SK-N-DZ (cell line): ENCODE measurements at regions not wholly inside any gene's neighbourhood (a gene's known extent, or its start where the extent isn't known, plus 50 kb on each side); places are given as distances from the start of the nearest gene placed in this dataset.
A peak's percentile ranks its signal among the peaks of the same experiment; 100 is the strongest.

Source experiments
- DNase-seq: peaks from one replicate; pipeline ENCODE4 v3.0.0-alpha.2; 2015; ENCODE audit warnings: low spot score

- peak; percentile 4 for DNase-seq
Measured at GRCh38 chr6:49097664-49098063, 365.4 kb downstream of the MMUT start.

GRCh38 chr6:49097116-49097515 lies 365.9 kb downstream of the MMUT start:
- no peak for DNase-seq

GRCh38 chr6:49088631-49089030 lies 374.4 kb downstream of the MMUT start:
- DNase-seq: no peak

- DNase-seq: no peak
Measured at GRCh38 chr6:49087369-49087768, 375.7 kb downstream of the MMUT start.

GRCh38 chr6:49082611-49083010 lies 380.4 kb downstream of the MMUT start:
- DNase-seq: no peak

- no peak for DNase-seq
Measured at GRCh38 chr6:49072885-49073620, 390.0 kb downstream of the MMUT start.

GRCh38 chr6:49072146-49072545 lies 390.9 kb downstream of the MMUT start:
- DNase-seq: no peak

GRCh38 chr6:49070411-49070810 lies 392.6 kb downstream of the MMUT start:
- no peak for DNase-seq

- no peak for DNase-seq
Measured at GRCh38 chr6:49054311-49054710, 408.7 kb downstream of the MMUT start.

- no peak for DNase-seq
Measured at GRCh38 chr6:49052901-49053300, 410.2 kb downstream of the MMUT start.

GRCh38 chr6:49051281-49051680 lies 411.8 kb downstream of the MMUT start:
- no peak for DNase-seq

GRCh38 chr6:49050584-49050983 lies 412.5 kb downstream of the MMUT start:
- DNase-seq: no peak

- DNase-seq: no peak
Measured at GRCh38 chr6:49038294-49038822, 424.7 kb downstream of the MMUT start.

GRCh38 chr6:49030251-49031020 lies 432.6 kb downstream of the MMUT start:
- no peak for DNase-seq

- DNase-seq: no peak
Measured at GRCh38 chr6:49027644-49028043, 435.4 kb downstream of the MMUT start.

GRCh38 chr6:49025273-49026240 lies 437.5 kb downstream of the MMUT start:
- DNase-seq: no peak

GRCh38 chr6:49004801-49005200 lies 458.3 kb downstream of the MMUT start:
- DNase-seq: no peak

GRCh38 chr6:49003348-49003747 lies 459.7 kb downstream of the MMUT start:
- no peak for DNase-seq

- no peak for DNase-seq
Measured at GRCh38 chr6:49001856-49002541, 461.1 kb downstream of the MMUT start.

GRCh38 chr6:48998574-48998973 lies 464.5 kb downstream of the MMUT start:
- DNase-seq: no peak
